ENCODE measurements at regions not wholly inside any gene's neighbourhood (a gene's known extent, or its start where the extent isn't known, plus 50 kb on each side); places are given as distances from the start of the nearest gene placed in this dataset.

GRCh38 chr4:177595386-177595785, 153.1 kb upstream of the AGA start:
- no peak for TF ChIP-seq CTCF (IDR thresholded peaks at IDR 0.05)
- no peak for TF ChIP-seq POLR2A (IDR thresholded peaks at IDR 0.05)
- no peak for TF ChIP-seq POLR2AphosphoS5 (IDR thresholded peaks at IDR 0.05)
